Right lobe of liver (tissue), 4 donors: ENCODE measurements at regions not wholly inside any gene's neighbourhood (a gene's known extent, or its start where the extent isn't known, plus 50 kb on each side); places are given as distances from the start of the nearest gene placed in this dataset.

Experiments used
- CTCF ChIP-seq, 4 donors: fragments of 200-600 bp in 3 of 4; fragments of 450-650 bp in 1 of 4; IDR thresholded peaks; one replicate each; pipeline versions ENCODE4 v1.5.1 to v1.8.0; 2016 to 2022; ENCODE audit warnings: antibody characterized with exemption in 4 of 4, mild to moderate bottlenecking in 2 of 4
- POLR2A ChIP-seq: fragments of 450-650 bp; IDR thresholded peaks from one replicate; pipeline ENCODE4 v1.6.1; 2017; ENCODE audit warnings: antibody characterized with exemption, mild to moderate bottlenecking
- donor health status: DM: no; HTN: no; CAD: no.
- donor health status: DM: no; HTN: no; CAD: no.
- donor health status: DM: no; HTN: yes; CAD: no.

GRCh38 chr18:6653880-6654279 lies 75.6 kb upstream of the ARHGAP28 start:
- TF ChIP-seq CTCF (IDR thresholded peaks at IDR 0.05) (no peak), POLR2A (no peak)
